Left forelimb (tissue), 1 donor: ENCODE measurements at regions not wholly inside any gene's neighbourhood (a gene's known extent, or its start where the extent isn't known, plus 50 kb on each side); places are given as distances from the start of the nearest gene placed in this dataset.

Experiments used
- DNase-seq: peaks from one replicate; pipeline ENCODE4 v3.0.0-alpha.2; 2018; ENCODE audit warnings: low spot score

- no peak for DNase-seq
Measured at GRCh38 chr2:16275661-16276060, 335.3 kb downstream of the MYCN start.

- no peak for DNase-seq
Measured at GRCh38 chr2:16275131-16275530, 334.8 kb downstream of the MYCN start.

GRCh38 chr2:16273111-16273510 is 332.8 kb downstream of the MYCN start:
- DNase-seq, result no peak

- DNase-seq, result no peak
Measured at GRCh38 chr2:16272038-16272788, 331.9 kb downstream of the MYCN start.

GRCh38 chr2:16271231-16271896 is 331.0 kb downstream of the MYCN start:
- DNase-seq, result no peak

GRCh38 chr2:16270441-16270840 is 330.1 kb downstream of the MYCN start:
- no peak for DNase-seq

GRCh38 chr2:16268301-16269000 is 328.1 kb downstream of the MYCN start:
- no peak for DNase-seq

- no peak for DNase-seq
Measured at GRCh38 chr2:16266571-16266970, 326.2 kb downstream of the MYCN start.

GRCh38 chr2:16264931-16265540 is 324.7 kb downstream of the MYCN start:
- no peak for DNase-seq

GRCh38 chr2:16264491-16264890 is 324.1 kb downstream of the MYCN start:
- DNase-seq, result no peak

GRCh38 chr2:16263241-16263890 is 323.0 kb downstream of the MYCN start:
- no peak for DNase-seq

- DNase-seq, result no peak
Measured at GRCh38 chr2:16262526-16263178, 322.3 kb downstream of the MYCN start.

- no peak for DNase-seq
Measured at GRCh38 chr2:16261791-16262190, 321.4 kb downstream of the MYCN start.

- no peak for DNase-seq
Measured at GRCh38 chr2:16261071-16261470, 320.7 kb downstream of the MYCN start.

GRCh38 chr2:16260041-16260830 is 319.9 kb downstream of the MYCN start:
- DNase-seq, result no peak

GRCh38 chr2:16259010-16259409 is 318.7 kb downstream of the MYCN start:
- no peak for DNase-seq

- no peak for DNase-seq
Measured at GRCh38 chr2:16258350-16258749, 318.0 kb downstream of the MYCN start.

GRCh38 chr2:16257322-16258028 is 317.1 kb downstream of the MYCN start:
- DNase-seq, result no peak

GRCh38 chr2:16256601-16257321 is 316.4 kb downstream of the MYCN start:
- DNase-seq, result no peak
